ENCODE measurements at regions not wholly inside any gene's neighbourhood (a gene's known extent, or its start where the extent isn't known, plus 50 kb on each side); places are given as distances from the start of the nearest gene placed in this dataset.

DNA sequence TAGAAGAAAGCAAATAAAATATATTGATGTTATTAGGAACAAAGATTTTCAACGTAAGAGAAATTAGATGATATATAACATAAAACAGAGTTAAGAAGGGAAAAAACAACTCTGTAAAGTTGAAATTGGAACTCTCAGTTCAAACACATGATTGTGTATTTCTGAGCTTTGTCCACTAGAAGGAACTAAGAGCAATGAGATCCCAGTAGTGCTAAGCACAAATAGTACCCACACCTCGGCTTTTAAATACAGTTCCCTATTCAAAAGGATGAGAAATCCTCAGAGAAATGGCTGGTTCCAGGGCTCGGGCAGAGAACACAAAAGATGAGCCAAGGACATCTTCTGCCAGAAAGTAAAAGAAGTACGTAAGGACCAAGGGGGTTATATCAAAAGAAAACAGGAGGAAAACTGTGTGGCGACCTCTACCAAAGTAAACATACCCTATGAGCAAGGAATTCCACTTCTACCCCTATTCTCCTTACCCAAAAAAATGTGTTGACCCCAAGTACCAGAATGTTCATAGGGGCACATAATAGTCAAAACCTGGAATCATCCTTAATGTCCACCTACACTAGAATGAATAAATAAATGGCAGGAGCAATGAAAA lies 96.6 kb downstream of the SPTSSA start (continued):
- TF ChIP-seq, protein P1, sequence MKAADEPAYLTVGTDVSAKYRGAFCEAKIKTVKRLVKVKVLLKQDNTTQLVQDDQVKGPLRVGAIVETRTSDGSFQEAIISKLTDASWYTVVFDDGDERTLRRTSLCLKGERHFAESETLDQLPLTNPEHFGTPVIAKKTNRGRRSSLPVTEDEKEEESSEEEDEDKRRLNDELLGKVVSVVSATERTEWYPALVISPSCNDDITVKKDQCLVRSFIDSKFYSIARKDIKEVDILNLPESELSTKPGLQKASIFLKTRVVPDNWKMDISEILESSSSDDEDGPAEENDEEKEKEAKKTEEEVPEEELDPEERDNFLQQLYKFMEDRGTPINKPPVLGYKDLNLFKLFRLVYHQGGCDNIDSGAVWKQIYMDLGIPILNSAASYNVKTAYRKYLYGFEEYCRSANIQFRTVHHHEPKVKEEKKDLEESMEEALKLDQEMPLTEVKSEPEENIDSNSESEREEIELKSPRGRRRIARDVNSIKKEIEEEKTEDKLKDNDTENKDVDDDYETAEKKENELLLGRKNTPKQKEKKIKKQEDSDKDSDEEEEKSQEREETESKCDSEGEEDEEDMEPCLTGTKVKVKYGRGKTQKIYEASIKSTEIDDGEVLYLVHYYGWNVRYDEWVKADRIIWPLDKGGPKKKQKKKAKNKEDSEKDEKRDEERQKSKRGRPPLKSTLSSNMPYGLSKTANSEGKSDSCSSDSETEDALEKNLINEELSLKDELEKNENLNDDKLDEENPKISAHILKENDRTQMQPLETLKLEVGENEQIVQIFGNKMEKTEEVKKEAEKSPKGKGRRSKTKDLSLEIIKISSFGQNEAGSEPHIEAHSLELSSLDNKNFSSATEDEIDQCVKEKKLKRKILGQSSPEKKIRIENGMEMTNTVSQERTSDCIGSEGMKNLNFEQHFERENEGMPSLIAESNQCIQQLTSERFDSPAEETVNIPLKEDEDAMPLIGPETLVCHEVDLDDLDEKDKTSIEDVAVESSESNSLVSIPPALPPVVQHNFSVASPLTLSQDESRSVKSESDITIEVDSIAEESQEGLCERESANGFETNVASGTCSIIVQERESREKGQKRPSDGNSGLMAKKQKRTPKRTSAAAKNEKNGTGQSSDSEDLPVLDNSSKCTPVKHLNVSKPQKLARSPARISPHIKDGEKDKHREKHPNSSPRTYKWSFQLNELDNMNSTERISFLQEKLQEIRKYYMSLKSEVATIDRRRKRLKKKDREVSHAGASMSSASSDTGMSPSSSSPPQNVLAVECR (CRISPR knock-in tag; IDR thresholded peaks at IDR 0.05; ENCODE audit: borderline replicate concordance), result no peak
- TF ChIP-seq NCOA1 (CRISPR knock-in tag; IDR thresholded peaks at IDR 0.05), result no peak
- TF ChIP-seq ZNF101 (CRISPR knock-in tag; IDR thresholded peaks at IDR 0.05; ENCODE audit: borderline replicate concordance, low read depth), result no peak
- TF ChIP-seq, protein P2, sequence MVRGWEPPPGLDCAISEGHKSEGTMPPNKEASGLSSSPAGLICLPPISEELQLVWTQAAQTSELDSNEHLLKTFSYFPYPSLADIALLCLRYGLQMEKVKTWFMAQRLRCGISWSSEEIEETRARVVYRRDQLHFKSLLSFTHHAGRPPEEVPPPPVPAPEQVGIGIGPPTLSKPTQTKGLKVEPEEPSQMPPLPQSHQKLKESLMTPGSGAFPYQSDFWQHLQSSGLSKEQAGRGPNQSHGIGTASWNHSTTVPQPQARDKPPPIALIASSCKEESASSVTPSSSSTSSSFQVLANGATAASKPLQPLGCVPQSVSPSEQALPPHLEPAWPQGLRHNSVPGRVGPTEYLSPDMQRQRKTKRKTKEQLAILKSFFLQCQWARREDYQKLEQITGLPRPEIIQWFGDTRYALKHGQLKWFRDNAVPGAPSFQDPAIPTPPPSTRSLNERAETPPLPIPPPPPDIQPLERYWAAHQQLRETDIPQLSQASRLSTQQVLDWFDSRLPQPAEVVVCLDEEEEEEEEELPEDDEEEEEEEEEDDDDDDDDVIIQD (CRISPR knock-in tag; IDR thresholded peaks at IDR 0.05; ENCODE audit: low read depth), result peak; percentile 8; the same call in 1 of the 2 replicates
- TF ChIP-seq, protein P3, sequence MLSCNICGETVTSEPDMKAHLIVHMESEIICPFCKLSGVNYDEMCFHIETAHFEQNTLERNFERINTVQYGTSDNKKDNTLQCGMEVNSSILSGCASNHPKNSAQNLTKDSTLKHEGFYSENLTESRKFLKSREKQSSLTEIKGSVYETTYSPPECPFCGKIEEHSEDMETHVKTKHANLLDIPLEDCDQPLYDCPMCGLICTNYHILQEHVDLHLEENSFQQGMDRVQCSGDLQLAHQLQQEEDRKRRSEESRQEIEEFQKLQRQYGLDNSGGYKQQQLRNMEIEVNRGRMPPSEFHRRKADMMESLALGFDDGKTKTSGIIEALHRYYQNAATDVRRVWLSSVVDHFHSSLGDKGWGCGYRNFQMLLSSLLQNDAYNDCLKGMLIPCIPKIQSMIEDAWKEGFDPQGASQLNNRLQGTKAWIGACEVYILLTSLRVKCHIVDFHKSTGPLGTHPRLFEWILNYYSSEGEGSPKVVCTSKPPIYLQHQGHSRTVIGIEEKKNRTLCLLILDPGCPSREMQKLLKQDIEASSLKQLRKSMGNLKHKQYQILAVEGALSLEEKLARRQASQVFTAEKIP (CRISPR knock-in tag; IDR thresholded peaks at IDR 0.05; ENCODE audit: borderline replicate concordance), result no peak
- TF ChIP-seq STAT5B (CRISPR knock-in tag; IDR thresholded peaks at IDR 0.05), result no peak
- 0 out of 2 replicates have a peak, but pooled peaks have one; percentile 3 for TF ChIP-seq ATF7 (IDR thresholded peaks at IDR 0.05)
- no peak for TF ChIP-seq ATF7 (CRISPR knock-in tag; IDR thresholded peaks at IDR 0.05)
- no peak for TF ChIP-seq KAT2B (IDR thresholded peaks at IDR 0.05; ENCODE audit: borderline replicate concordance, low read depth, low read length)
- TF ChIP-seq, protein P4, sequence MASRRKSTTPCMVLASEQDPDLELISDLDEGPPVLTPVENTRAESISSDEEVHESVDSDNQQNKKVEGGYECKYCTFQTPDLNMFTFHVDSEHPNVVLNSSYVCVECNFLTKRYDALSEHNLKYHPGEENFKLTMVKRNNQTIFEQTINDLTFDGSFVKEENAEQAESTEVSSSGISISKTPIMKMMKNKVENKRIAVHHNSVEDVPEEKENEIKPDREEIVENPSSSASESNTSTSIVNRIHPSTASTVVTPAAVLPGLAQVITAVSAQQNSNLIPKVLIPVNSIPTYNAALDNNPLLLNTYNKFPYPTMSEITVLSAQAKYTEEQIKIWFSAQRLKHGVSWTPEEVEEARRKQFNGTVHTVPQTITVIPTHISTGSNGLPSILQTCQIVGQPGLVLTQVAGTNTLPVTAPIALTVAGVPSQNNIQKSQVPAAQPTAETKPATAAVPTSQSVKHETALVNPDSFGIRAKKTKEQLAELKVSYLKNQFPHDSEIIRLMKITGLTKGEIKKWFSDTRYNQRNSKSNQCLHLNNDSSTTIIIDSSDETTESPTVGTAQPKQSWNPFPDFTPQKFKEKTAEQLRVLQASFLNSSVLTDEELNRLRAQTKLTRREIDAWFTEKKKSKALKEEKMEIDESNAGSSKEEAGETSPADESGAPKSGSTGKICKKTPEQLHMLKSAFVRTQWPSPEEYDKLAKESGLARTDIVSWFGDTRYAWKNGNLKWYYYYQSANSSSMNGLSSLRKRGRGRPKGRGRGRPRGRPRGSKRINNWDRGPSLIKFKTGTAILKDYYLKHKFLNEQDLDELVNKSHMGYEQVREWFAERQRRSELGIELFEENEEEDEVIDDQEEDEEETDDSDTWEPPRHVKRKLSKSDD (CRISPR knock-in tag; IDR thresholded peaks at IDR 0.05; ENCODE audit: low read depth), result no peak
- TF ChIP-seq, protein P5, sequence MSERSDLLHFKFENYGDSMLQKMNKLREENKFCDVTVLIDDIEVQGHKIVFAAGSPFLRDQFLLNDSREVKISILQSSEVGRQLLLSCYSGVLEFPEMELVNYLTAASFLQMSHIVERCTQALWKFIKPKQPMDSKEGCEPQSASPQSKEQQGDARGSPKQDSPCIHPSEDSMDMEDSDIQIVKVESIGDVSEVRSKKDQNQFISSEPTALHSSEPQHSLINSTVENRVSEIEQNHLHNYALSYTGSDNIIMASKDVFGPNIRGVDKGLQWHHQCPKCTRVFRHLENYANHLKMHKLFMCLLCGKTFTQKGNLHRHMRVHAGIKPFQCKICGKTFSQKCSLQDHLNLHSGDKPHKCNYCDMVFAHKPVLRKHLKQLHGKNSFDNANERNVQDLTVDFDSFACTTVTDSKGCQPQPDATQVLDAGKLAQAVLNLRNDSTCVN (CRISPR knock-in tag; IDR thresholded peaks at IDR 0.05; ENCODE audit: borderline replicate concordance), result no peak
- TF ChIP-seq ZNF432 (CRISPR knock-in tag; IDR thresholded peaks at IDR 0.05; ENCODE audit: borderline replicate concordance), result no peak
- no peak for TF ChIP-seq ZNF136 (CRISPR knock-in tag; IDR thresholded peaks at IDR 0.05; ENCODE audit: low read depth)
- no peak for TF ChIP-seq POGZ (CRISPR knock-in tag; IDR thresholded peaks at IDR 0.05)
- 0 out of 2 replicates have a peak, but pooled peaks have one; percentile 74 for TF ChIP-seq NAIF1 (CRISPR knock-in tag; IDR thresholded peaks at IDR 0.05; ENCODE audit: borderline replicate concordance)
- no peak; the same call in none of the 2 replicates for TF ChIP-seq ZSCAN9 (CRISPR knock-in tag; IDR thresholded peaks at IDR 0.05; ENCODE audit: borderline replicate concordance)
- no peak for TF ChIP-seq FOXA1 (IDR thresholded peaks at IDR 0.05)
- TF ChIP-seq FOXA1 (CRISPR knock-in tag; IDR thresholded peaks at IDR 0.05), result peak; percentile 73
- no peak for TF ChIP-seq HNF4A (CRISPR knock-in tag; IDR thresholded peaks at IDR 0.05)

All from HepG2 (cell line).